Nephron (organoid): ENCODE measurements at regions not wholly inside any gene's neighbourhood (a gene's known extent, or its start where the extent isn't known, plus 50 kb on each side); places are given as distances from the start of the nearest gene placed in this dataset.

Source experiments
- H3K27ac Mint-ChIP-seq, 3 experiments: 2 replicates each; pipeline ENCODE4 v1.8.0; 2020; ENCODE audit warnings: mixed read lengths in 3 of 3, mild to moderate bottlenecking in 2 of 3, moderate library complexity in 1 of 3
- H3K27me3 Mint-ChIP-seq: 2 replicates; pipeline ENCODE4 v1.8.0; 2021; ENCODE audit warnings: low read depth, mild to moderate bottlenecking, moderate library complexity, mixed read lengths
- H3K36me3 Mint-ChIP-seq: 2 replicates; pipeline ENCODE4 v1.8.0; 2020; ENCODE audit warnings: low read depth, mixed read lengths
- H3K4me1 Mint-ChIP-seq: 2 replicates; pipeline ENCODE4 v1.8.0; 2020; ENCODE audit warnings: mixed read lengths
- H3K4me3 Mint-ChIP-seq, 3 experiments: 2 replicates each; pipeline ENCODE4 v1.8.0; 2020; ENCODE audit warnings: mild to moderate bottlenecking in 3 of 3, mixed read lengths in 3 of 3, moderate library complexity in 2 of 3
- H3K9me3 Mint-ChIP-seq: 2 replicates; pipeline ENCODE4 v1.8.0; 2020; ENCODE audit warnings: mixed read lengths
- CTCF ChIP-seq, 3 experiments: fragments of 200-600 bp; sonication (generic); IDR thresholded peaks; one replicate each; pipeline ENCODE4 v1.5.0; 2021; ENCODE audit warnings: antibody characterized with exemption in 3 of 3; ENCODE audit not compliant: unreplicated experiment in 3 of 3

GRCh38 chr4:148530114-148530513 lies 87.9 kb upstream of the NR3C2 start:
- TF ChIP-seq CTCF (IDR thresholded peaks at IDR 0.05; ENCODE audit: unreplicated experiment in 3 of 3) = no peak
- H3K4me3 Mint-ChIP-seq = no peak overlapping the region

GRCh38 chr4:148527571-148527970 lies 85.4 kb upstream of the NR3C2 start:
- Mint-ChIP-seq H3K36me3 (no peaks in the 10 kb centered on the region), H3K4me3 (no peak overlapping the region), H3K27me3 (no peaks in the 10 kb centered on the region), H3K27ac (no peak overlapping the region), H3K9me3 (peaks cover 24% of the 10 kb centered on the region), H3K4me1 (peaks cover 6% of the 10 kb centered on the region)
- no peak for TF ChIP-seq CTCF (IDR thresholded peaks at IDR 0.05; ENCODE audit: unreplicated experiment in 3 of 3)

More at GRCh38 chr4:148530114-148530513, 87.9 kb upstream of the NR3C2 start:
- Mint-ChIP-seq H3K4me1 (no peaks in the 10 kb centered on the region), H3K9me3 (peaks cover 46% of the 10 kb centered on the region), H3K27me3 (no peaks in the 10 kb centered on the region), H3K27ac (no peak overlapping the region), H3K36me3 (no peaks in the 10 kb centered on the region)

DNA sequence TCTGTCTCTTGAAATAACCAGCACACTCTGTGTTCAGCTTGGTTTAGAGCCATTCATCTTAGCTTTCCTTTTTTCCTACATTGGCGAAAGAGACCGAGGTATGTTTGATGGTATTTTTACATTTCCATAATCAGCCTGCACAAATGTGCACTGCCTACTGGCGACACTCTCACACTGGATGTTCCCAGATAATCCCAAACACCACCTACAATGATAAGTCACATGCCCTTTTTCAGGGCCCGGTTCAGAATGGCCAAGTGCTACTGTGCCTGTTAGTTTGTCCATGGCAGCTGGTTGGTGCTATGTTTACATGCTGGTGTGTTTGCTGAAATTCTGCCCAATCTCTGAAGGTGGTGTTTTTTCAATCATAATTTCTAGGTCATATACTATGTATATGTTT lies 80.8 kb upstream of the NR3C2 start:
- no peaks in the 10 kb centered on the region for H3K36me3 Mint-ChIP-seq

GRCh38 chr4:148515248-148515647 lies 73.0 kb upstream of the NR3C2 start:
- Mint-ChIP-seq H3K36me3 (no peaks in the 10 kb centered on the region), H3K27me3 (no peaks in the 10 kb centered on the region), H3K4me3 (no peak overlapping the region), H3K27ac (no peak overlapping the region), H3K4me1 (no peaks in the 10 kb centered on the region), H3K9me3 (peaks cover 25% of the 10 kb centered on the region)
- no peak for TF ChIP-seq CTCF (IDR thresholded peaks at IDR 0.05; ENCODE audit: unreplicated experiment in 3 of 3)

More for the DNA sequence above, 80.8 kb upstream of the NR3C2 start:
- Mint-ChIP-seq H3K27ac (no peak overlapping the region), H3K27me3 (peaks cover 10% of the 10 kb centered on the region), H3K9me3 (peaks cover 22% of the 10 kb centered on the region), H3K4me1 (peaks cover 12% of the 10 kb centered on the region), H3K4me3 (no peak overlapping the region)
- TF ChIP-seq CTCF (IDR thresholded peaks at IDR 0.05; ENCODE audit: unreplicated experiment in 3 of 3) = no peak

DNA sequence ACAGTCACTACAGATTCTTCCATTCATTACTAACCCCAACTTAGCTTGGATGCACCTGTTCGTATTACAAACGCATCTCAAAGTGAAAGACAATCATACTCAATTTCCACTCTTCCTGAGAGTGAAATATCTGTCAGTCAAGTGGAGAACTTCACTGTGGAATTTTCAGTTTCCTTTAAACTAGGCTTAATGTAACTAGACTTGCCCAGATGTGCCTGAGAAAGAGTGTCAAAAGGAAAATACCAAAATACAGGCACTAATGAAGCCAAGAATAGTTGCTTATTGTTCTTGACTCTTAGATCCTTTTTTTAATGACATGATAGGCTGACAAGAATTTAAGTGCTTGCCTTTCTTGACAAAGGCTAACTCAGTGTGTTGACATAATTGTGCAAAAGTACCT lies 72.4 kb upstream of the NR3C2 start:
- H3K9me3 Mint-ChIP-seq = peaks cover 22% of the 10 kb centered on the region
- no peaks in the 10 kb centered on the region for H3K4me1 Mint-ChIP-seq
- H3K27me3 Mint-ChIP-seq = no peaks in the 10 kb centered on the region

More for the DNA sequence above, 72.4 kb upstream of the NR3C2 start:
- no peak for TF ChIP-seq CTCF (IDR thresholded peaks at IDR 0.05; ENCODE audit: unreplicated experiment in 3 of 3)
- Mint-ChIP-seq H3K36me3 (no peaks in the 10 kb centered on the region), H3K4me3 (no peak overlapping the region), H3K27ac (no peak overlapping the region)
